NT2/D1 (cell line): ENCODE measurements at regions not wholly inside any gene's neighbourhood (a gene's known extent, or its start where the extent isn't known, plus 50 kb on each side); places are given as distances from the start of the nearest gene placed in this dataset.

Experiments used
- DNase-seq: peaks from one replicate; pipeline ENCODE4 v3.0.0-alpha.2; 2011; ENCODE audit warnings: low read depth, low spot score
- H3K27me3 ChIP-seq: 2 replicates; pipeline ENCODE4 v1.6.0; 2011; ENCODE audit warnings: mild to moderate bottlenecking; ENCODE audit not compliant: insufficient read length, insufficient read depth
- H3K36me3 ChIP-seq: 2 replicates; pipeline ENCODE4 v1.6.1; 2011; ENCODE audit warnings: mild to moderate bottlenecking, low read length, mixed read lengths; ENCODE audit not compliant: insufficient read depth, insufficient read length
- H3K4me1 ChIP-seq: 2 replicates; pipeline ENCODE4 v1.5.1; 2011; ENCODE audit not compliant: insufficient read depth, insufficient read length
- H3K4me3 ChIP-seq: 2 replicates; pipeline ENCODE4 v1.5.1; 2011; ENCODE audit warnings: low read depth; ENCODE audit not compliant: insufficient read length
- H3K9ac ChIP-seq: 2 replicates; pipeline ENCODE4 v1.6.0; 2011; ENCODE audit warnings: low read depth; ENCODE audit not compliant: insufficient read length
- H3K9me3 ChIP-seq: 2 replicates; pipeline ENCODE4 v1.5.1; 2011; ENCODE audit warnings: mild to moderate bottlenecking, low read length; ENCODE audit not compliant: insufficient read depth
- SUZ12 ChIP-seq: IDR thresholded peaks from 2 replicates; pipeline ENCODE4 v1.6.1; 2011; ENCODE audit not compliant: insufficient read length, insufficient read depth; ENCODE audit errors: extremely low read depth
- YY1 ChIP-seq: IDR thresholded peaks from 2 replicates; pipeline ENCODE4 v1.6.1; 2011; ENCODE audit not compliant: insufficient read length, insufficient read depth
- ZNF274 ChIP-seq: IDR thresholded peaks from 2 replicates; pipeline ENCODE4 v1.6.1; 2011; ENCODE audit warnings: mild to moderate bottlenecking, low read depth, low read length

GRCh38 chr13:48776401-48776800 lies 122.7 kb downstream of the CYSLTR2 start:
- Histone ChIP-seq H3K4me1 (no peaks in the 10 kb centered on the region), H3K9ac (no peak overlapping the region), H3K27me3 (no peaks in the 10 kb centered on the region), H3K4me3 (no peak overlapping the region), H3K36me3 (no peaks in the 10 kb centered on the region), H3K9me3 (no peaks in the 10 kb centered on the region)
- no peak for TF ChIP-seq ZNF274
- no peak for TF ChIP-seq YY1
- TF ChIP-seq SUZ12, result no peak
- no peak for DNase-seq

DNA sequence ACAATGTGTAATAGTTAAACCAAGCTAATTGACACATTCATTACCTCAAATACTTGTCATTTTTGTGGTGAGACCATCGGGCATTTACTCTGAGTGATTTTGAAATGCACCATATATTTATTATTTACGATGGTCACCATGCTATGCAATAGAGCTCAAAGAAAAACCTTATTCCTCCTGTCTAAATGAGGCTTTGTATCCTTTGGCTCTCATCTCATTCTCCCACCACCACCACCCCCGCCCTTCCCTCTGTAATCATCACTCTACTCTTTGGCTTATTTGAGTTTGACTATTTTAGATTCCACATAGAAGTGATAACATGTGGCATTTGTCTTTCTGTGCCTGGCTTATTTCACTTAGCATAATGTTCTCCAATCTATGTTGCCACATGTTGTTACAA lies 124.9 kb downstream of the CYSLTR2 start:
- Histone ChIP-seq H3K9ac (no peak overlapping the region), H3K4me1 (no peaks in the 10 kb centered on the region), H3K4me3 (no peak overlapping the region), H3K36me3 (no peaks in the 10 kb centered on the region), H3K27me3 (no peaks in the 10 kb centered on the region), H3K9me3 (no peaks in the 10 kb centered on the region)
- DNase-seq, result no peak
- TF ChIP-seq SUZ12 (no peak), ZNF274 (no peak), YY1 (no peak)

- Histone ChIP-seq H3K36me3 (no peaks in the 10 kb centered on the region), H3K4me3 (no peak overlapping the region), H3K27me3 (no peaks in the 10 kb centered on the region), H3K4me1 (no peaks in the 10 kb centered on the region), H3K9ac (no peak overlapping the region), H3K9me3 (no peaks in the 10 kb centered on the region)
- no peak for DNase-seq
- no peak for TF ChIP-seq ZNF274
- TF ChIP-seq SUZ12, result no peak
- TF ChIP-seq YY1, result no peak
These were observed 127.1 kb downstream of the CYSLTR2 start for GRCh38 chr13:48780713-48781341.

DNA sequence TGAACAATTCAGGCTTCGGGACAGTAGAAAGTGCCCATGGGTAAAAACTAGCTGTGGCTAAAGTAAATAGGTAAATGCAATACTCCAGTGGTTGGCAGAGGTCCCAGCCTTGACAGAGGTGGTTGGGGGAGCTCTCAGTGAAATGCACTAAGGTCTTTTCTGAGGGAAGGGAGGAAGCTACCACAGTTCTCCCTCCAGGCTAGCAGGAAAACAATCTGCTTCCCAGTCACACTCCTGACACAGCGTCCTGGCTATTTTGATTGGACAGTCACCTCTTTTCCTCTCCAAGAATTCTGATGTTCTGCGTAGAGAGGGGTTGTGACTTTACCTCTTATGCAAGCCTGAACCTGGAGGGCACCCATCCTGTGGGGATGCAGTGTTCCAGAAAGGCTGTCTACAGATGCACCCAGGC lies 128.7 kb downstream of the CYSLTR2 start:
- DNase-seq, result no peak
- H3K9me3 ChIP-seq, result no peaks in the 10 kb centered on the region
- no peak overlapping the region for H3K4me3 ChIP-seq
- no peak for TF ChIP-seq ZNF274
- TF ChIP-seq YY1, result no peak
- TF ChIP-seq SUZ12, result no peak
- H3K9ac ChIP-seq, result no peak overlapping the region
- no peaks in the 10 kb centered on the region for H3K4me1 ChIP-seq
- H3K27me3 ChIP-seq, result no peaks in the 10 kb centered on the region
- H3K36me3 ChIP-seq, result no peaks in the 10 kb centered on the region

DNA sequence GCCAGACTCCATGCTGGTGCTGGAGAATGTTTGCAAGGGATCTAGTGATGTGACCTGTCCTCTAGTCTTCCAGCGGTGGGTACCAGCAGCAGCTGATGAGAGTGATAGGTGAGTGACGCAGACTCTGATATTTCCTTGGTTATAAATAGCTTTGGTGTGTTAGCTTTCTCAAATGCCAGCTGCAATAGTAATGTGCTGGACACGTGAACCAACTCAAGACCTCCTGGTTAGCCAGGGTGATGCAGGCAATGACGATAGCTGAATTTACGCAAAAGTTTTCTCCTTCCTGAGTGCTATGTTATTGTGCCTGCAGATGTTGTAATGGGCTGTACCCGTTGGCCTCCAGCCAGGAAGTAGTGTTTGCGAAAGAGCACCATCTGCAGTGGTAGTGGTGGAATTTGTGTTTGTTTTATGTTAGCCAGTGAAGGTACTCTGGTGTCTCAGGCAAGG lies 129.5 kb downstream of the CYSLTR2 start:
- TF ChIP-seq YY1 (no peak), SUZ12 (no peak), ZNF274 (no peak)
- H3K4me1 ChIP-seq, result no peaks in the 10 kb centered on the region
- DNase-seq, result no peak
- H3K9ac ChIP-seq, result no peak overlapping the region
- H3K4me3 ChIP-seq, result no peak overlapping the region
- H3K27me3 ChIP-seq, result no peaks in the 10 kb centered on the region
- H3K9me3 ChIP-seq, result no peaks in the 10 kb centered on the region
- no peaks in the 10 kb centered on the region for H3K36me3 ChIP-seq

- Histone ChIP-seq H3K9me3 (no peaks in the 10 kb centered on the region), H3K27me3 (no peaks in the 10 kb centered on the region), H3K4me3 (no peak overlapping the region), H3K4me1 (no peaks in the 10 kb centered on the region), H3K9ac (no peak overlapping the region), H3K36me3 (no peaks in the 10 kb centered on the region)
- DNase-seq, result no peak
- TF ChIP-seq ZNF274 (no peak), SUZ12 (no peak), YY1 (no peak)
These were observed 130.0 kb downstream of the CYSLTR2 start for GRCh38 chr13:48783695-48784230.

DNA sequence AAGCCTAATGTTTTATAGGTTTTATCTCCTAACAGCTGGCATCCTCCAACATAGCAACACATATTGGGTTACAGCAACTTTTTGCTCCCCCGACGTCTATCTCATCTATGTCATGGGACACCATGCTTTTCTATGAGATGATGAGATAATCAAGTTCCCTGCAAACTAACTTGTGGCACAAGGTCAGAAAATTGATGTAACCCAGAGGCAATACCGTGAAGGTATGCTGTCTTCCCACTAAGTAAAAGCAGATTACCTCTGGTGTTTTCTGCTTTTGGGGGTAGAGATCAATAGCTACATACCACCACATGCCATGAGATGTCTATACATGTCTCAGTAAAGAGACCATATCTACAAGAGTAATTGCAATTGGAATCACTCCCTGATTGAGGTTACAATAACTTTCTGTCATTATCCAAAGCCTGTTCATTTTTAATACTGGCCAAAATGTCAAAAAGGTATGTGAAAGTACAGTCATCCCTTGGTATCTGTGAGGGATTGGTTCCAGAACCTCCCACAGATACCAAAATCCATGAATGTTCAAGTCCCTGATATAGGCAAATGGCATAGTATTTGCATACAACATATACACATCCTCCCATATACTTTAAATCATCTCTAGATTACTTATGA lies 131.3 kb downstream of the CYSLTR2 start:
- Histone ChIP-seq H3K9ac (no peak overlapping the region), H3K9me3 (no peaks in the 10 kb centered on the region), H3K4me1 (no peaks in the 10 kb centered on the region), H3K27me3 (no peaks in the 10 kb centered on the region), H3K4me3 (no peak overlapping the region), H3K36me3 (no peaks in the 10 kb centered on the region)
- no peak for TF ChIP-seq SUZ12
- TF ChIP-seq YY1, result no peak
- no peak for TF ChIP-seq ZNF274
- no peak for DNase-seq
